Kidney tubule cell (primary cell): ENCODE measurements at regions not wholly inside any gene's neighbourhood (a gene's known extent, or its start where the extent isn't known, plus 50 kb on each side); places are given as distances from the start of the nearest gene placed in this dataset.
A peak's percentile ranks its signal among the peaks of the same experiment; 100 is the strongest.

Experiments used
- DNase-seq: peaks from one replicate; pipeline ENCODE4 v3.0.0-alpha.2; 2018; ENCODE audit warnings: low spot score

GRCh38 chr1:106964495-106964894 is 92.0 kb upstream of the PRMT6 start:
- no peak for DNase-seq

GRCh38 chr1:106968644-106969043 is 87.8 kb upstream of the PRMT6 start:
- no peak for DNase-seq

DNA sequence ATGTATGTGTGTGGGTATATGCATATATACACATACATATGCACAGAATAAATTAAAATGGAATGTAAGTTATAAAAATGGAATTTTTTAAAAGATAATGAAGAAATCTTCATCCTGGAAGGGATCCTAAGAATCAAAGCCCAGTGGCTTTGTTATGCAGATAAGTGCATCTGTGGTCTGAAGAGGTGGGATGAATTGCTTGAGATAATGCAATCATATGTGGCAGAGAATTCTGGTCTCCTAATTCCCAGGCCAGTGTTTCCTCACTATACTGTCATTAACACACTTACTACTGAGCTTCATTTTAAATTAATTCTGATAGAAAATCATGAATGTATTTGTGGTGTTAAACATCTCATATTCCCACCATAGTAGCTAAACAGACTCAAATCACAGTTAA is 86.7 kb upstream of the PRMT6 start:
- DNase-seq: no peak

- DNase-seq: no peak
Observed at GRCh38 chr1:106972074-106972473, 84.4 kb upstream of the PRMT6 start.

DNA sequence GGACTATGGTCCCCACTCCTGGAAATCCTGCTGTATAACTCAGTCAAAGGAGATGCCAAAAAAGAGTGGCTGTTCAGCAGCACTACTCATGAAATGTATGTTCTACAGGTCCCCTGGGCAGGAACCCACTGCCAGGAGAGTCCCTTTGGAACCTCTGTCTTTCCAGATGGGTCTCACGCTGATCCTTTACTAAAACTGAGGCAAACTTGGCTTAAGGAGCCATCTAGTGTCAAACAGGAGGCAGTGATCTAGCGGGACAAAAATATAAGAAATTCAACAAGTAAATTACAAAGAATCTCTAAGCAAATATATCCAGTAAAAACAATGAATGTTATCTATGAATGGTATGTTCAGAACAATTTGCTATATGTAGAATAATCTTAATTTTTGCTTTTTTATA is 80.5 kb upstream of the PRMT6 start:
- DNase-seq: peak; percentile 13

GRCh38 chr1:106978477-106979322 is 77.8 kb upstream of the PRMT6 start:
- DNase-seq: no peak

GRCh38 chr1:106979371-106979770 is 77.1 kb upstream of the PRMT6 start:
- DNase-seq: no peak

DNA sequence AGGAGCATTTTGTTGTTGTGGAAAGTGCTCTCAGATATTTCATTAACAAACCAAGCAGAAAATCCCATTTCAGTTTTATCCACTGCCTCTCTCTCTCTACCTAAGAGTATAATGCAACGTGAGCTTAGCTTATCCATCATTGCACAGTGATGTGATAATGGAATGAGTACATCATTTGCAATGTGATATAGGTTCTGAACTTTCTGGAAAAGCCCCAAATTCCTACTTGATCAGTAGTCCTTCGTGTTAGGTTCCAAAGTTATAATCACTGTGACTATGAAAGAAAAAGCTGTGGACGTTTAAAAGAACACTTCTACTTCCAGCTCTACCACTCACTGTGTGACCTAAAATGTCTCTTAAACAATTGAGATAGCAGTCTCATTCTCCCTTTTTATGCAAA is 76.4 kb upstream of the PRMT6 start:
- DNase-seq: no peak

- DNase-seq: no peak
Observed at GRCh38 chr1:106984801-106985200, 71.7 kb upstream of the PRMT6 start.

GRCh38 chr1:106986603-106987002 is 69.9 kb upstream of the PRMT6 start:
- no peak for DNase-seq

DNA sequence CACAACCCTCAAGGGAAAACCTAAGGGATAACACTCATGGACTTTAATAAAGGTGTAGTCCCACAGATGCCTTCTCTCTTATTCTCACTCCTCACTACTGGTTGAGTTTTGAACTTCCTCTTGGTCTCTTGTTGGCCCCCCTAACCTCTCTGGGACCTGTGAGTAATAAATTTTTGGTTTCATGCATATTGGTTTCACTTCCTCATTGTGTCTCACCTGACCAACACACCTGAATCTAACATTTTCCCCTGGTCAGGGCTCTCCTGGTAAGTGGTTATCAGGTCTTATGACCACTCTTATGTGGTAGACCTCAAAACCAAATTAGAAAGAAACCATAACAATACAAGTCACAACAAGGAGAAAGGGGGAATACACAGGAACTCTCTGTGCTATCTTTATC is 60.5 kb upstream of the PRMT6 start:
- DNase-seq: peak; percentile 84

DNA sequence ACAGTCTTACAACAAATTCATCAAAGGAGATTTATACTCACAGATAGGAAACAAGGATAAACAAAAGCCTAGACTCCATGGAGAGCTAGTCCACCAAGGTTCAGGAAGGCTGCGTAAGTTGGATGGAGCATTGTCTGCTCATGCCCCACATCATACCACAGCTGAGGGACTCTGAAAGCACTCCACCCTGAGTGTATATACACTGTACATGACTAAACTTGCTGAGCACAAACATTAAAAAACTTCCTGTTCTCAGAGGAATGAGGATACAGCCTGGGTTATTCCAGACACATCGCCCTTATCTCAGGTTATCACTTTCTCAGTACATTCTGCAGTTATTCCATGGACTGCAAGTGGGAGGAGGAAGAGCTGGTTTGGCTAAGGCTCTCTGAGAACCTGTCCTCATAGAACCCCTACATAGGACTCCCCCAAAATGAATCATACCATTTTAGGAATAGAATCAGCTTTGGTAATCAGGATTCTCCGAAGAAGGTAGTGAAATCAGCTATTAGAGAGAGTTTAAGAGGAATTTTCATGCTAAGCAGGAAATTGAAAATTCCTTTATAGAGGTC is 58.0 kb upstream of the PRMT6 start:
- DNase-seq: peak; percentile 64

GRCh38 chr1:107000902-107001301 is 55.6 kb upstream of the PRMT6 start:
- DNase-seq: no peak

- peak; percentile 92 for DNase-seq
Observed at GRCh38 chr1:107003972-107004371, 52.5 kb upstream of the PRMT6 start.

GRCh38 chr1:107004421-107004820 is 52.1 kb upstream of the PRMT6 start:
- peak; percentile 24 for DNase-seq
